ENCODE measurements at regions not wholly inside any gene's neighbourhood (a gene's known extent, or its start where the extent isn't known, plus 50 kb on each side); places are given as distances from the start of the nearest gene placed in this dataset.

DNA sequence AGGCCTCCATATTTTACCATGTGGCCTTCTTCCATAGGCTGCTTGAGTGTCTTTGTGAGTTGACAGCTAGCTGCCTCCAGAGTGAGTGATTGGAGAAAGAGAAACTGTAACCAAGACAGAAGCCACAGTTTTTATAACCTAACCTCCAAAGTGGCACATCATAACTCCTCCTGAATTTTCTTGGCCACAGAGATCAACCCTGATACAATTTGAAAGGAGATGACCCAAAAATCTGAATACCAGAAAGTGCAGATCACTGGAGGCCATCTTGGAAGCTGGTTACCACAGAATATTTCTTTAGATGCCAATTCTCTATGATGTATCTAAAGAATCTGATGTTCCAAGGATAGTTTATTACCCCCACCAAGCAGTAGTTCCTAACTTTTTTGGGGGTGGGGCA lies 254.3 kb upstream of the PDE4D start:
- Histone ChIP-seq H3K9ac (ENCODE audit: insufficient read depth in 1 of 2, low read length in 2 of 2) (no peak overlapping the region), H3K27ac (ENCODE audit: low read depth in 1 of 2, low read length in 1 of 2) (no peak overlapping the region), H3K9me3 (ENCODE audit: control insufficient read depth in 4 of 4, insufficient read depth in 3 of 4, low read length in 3 of 4) (peaks cover 0 to 4% (median under 1%) of the 10 kb centered on the region in 4 donors), H3K27me3 (ENCODE audit: control insufficient read depth in 3 of 3, insufficient read depth in 3 of 3, low read length in 2 of 3) (no peaks in the 10 kb centered on the region), H3K36me3 (ENCODE audit: control insufficient read depth in 4 of 4, insufficient read depth in 4 of 4, low read length in 4 of 4) (no peaks in the 10 kb centered on the region), H3K4me3 (no peak overlapping the region), H3K4me1 (ENCODE audit: control insufficient read depth in 5 of 5, insufficient read depth in 5 of 5, low read length in 5 of 5) (no peaks in the 10 kb centered on the region)
- ATAC-seq (ENCODE audit: insufficient read depth, low FRiP score) = no peak
- TF ChIP-seq, protein P1, sequence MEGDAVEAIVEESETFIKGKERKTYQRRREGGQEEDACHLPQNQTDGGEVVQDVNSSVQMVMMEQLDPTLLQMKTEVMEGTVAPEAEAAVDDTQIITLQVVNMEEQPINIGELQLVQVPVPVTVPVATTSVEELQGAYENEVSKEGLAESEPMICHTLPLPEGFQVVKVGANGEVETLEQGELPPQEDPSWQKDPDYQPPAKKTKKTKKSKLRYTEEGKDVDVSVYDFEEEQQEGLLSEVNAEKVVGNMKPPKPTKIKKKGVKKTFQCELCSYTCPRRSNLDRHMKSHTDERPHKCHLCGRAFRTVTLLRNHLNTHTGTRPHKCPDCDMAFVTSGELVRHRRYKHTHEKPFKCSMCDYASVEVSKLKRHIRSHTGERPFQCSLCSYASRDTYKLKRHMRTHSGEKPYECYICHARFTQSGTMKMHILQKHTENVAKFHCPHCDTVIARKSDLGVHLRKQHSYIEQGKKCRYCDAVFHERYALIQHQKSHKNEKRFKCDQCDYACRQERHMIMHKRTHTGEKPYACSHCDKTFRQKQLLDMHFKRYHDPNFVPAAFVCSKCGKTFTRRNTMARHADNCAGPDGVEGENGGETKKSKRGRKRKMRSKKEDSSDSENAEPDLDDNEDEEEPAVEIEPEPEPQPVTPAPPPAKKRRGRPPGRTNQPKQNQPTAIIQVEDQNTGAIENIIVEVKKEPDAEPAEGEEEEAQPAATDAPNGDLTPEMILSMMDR (IDR thresholded peaks at IDR 0.05; ENCODE audit: control extremely low read depth, extremely low read depth) = no peak
- no peak for DNase-seq

DNA sequence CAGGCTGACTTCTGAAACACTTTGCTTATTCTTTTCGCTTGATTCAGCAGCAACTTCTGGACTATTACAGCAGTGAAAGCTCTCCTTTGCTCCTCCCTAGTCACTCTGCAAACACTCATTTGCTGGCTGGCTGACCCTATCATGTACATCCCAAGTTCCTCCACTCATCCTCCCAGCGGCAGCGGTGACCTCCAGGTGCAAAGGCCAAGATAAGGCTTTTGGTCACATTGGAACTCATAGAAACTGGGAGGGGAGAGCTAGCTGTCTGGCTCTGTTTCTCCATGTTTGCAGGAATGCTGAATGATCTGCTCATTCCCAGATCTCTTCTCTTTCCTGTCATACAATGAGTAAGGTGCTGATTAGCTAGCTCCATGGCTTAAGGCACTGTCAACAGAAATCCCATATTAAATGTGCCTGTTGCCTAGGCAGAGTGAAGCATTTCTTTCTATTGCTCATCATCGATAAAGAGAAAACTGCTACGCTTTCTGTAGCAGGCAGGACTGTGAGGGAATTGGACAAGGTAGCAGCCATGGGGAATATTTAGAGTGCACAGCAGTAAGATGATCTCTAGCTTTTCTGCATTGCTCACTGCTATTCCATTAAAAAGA lies 250.5 kb upstream of the PDE4D start:
- Histone ChIP-seq H3K27ac (ENCODE audit: low read depth in 1 of 2, low read length in 1 of 2) (no peak overlapping the region), H3K27me3 (ENCODE audit: control insufficient read depth in 3 of 3, insufficient read depth in 3 of 3, low read length in 2 of 3) (no peaks in the 10 kb centered on the region), H3K9me3 (ENCODE audit: control insufficient read depth in 4 of 4, insufficient read depth in 3 of 4, low read length in 3 of 4) (peaks cover 0 to 2% (median 0%) of the 10 kb centered on the region in 4 donors), H3K4me3 (no peak overlapping the region), H3K9ac (ENCODE audit: insufficient read depth in 1 of 2, low read length in 2 of 2) (no peak overlapping the region), H3K4me1 (ENCODE audit: control insufficient read depth in 5 of 5, insufficient read depth in 5 of 5, low read length in 5 of 5) (no peaks in the 10 kb centered on the region), H3K36me3 (ENCODE audit: control insufficient read depth in 4 of 4, insufficient read depth in 4 of 4, low read length in 4 of 4) (no peaks in the 10 kb centered on the region)
- ATAC-seq (ENCODE audit: insufficient read depth, low FRiP score) (no peak), DNase-seq (no peak)
- WGBS, 2 donors = 77 to 81% methylated on average over 5 of the region's 5 CpGs
- TF ChIP-seq, protein P1 (IDR thresholded peaks at IDR 0.05; ENCODE audit: control extremely low read depth, extremely low read depth) = no peak

DNA sequence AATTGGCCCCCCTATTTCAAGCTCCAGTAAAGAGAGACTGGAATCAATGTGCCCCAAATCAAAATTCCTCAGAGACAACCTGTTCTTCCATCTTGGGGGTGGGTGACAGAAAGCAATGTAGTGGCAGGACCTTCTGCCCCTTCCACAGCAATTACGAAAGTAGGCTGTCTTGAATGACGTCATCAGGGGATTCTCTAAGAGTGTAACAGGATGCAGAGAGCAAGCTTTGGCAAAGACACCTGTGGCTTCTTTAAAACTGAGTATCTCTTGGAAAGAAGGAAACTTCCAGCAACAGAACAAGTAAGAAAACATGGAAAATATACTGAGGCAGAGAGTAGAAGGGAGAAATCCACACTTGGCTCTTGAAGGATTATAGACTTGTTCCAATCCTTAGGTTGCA lies 247.6 kb upstream of the PDE4D start:
- H3K36me3 ChIP-seq (ENCODE audit: control insufficient read depth in 4 of 4, insufficient read depth in 4 of 4, low read length in 4 of 4) = no peaks in the 10 kb centered on the region
- no peaks in the 10 kb centered on the region for H3K27me3 ChIP-seq (ENCODE audit: control insufficient read depth in 3 of 3, insufficient read depth in 3 of 3, low read length in 2 of 3)
- H3K4me3 ChIP-seq = no peak overlapping the region
- no peaks in the 10 kb centered on the region for H3K9me3 ChIP-seq (ENCODE audit: control insufficient read depth in 4 of 4, insufficient read depth in 3 of 4, low read length in 3 of 4)
- no peak overlapping the region for H3K27ac ChIP-seq (ENCODE audit: low read depth in 1 of 2, low read length in 1 of 2)
- DNase-seq (no peak), ATAC-seq (ENCODE audit: insufficient read depth, low FRiP score) (no peak)
- no peaks in the 10 kb centered on the region for H3K4me1 ChIP-seq (ENCODE audit: control insufficient read depth in 5 of 5, insufficient read depth in 5 of 5, low read length in 5 of 5)
- WGBS, 2 donors = 59 to 75% methylated on average over 2 of the region's 2 CpGs
- TF ChIP-seq, protein P1 (IDR thresholded peaks at IDR 0.05; ENCODE audit: control extremely low read depth, extremely low read depth) = no peak
- no peak overlapping the region for H3K9ac ChIP-seq (ENCODE audit: insufficient read depth in 1 of 2, low read length in 2 of 2)

DNA sequence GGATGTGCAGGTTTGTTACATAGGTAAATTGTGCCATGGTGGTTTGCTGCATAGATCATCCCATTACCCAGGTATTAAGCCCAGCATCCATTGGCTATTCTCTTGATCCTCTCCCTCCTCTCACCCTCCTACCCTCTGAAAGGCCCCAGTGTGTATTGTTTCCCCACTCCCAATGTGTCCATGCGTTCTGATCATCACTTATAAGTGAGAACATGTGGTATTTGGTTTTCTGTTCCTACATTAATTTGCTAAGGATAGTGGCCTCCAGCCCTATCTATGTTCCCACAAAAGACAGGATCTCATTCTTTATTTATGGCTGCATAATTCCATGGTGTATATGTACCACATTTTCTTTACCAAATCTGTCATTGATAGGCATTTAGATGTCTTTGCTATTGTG lies 243.3 kb upstream of the PDE4D start:
- Histone ChIP-seq H3K4me1 (ENCODE audit: control insufficient read depth in 5 of 5, insufficient read depth in 5 of 5, low read length in 5 of 5) (no peaks in the 10 kb centered on the region), H3K9me3 (ENCODE audit: control insufficient read depth in 4 of 4, insufficient read depth in 3 of 4, low read length in 3 of 4) (no peaks in the 10 kb centered on the region), H3K4me3 (no peak overlapping the region), H3K27me3 (ENCODE audit: control insufficient read depth in 3 of 3, insufficient read depth in 3 of 3, low read length in 2 of 3) (no peaks in the 10 kb centered on the region), H3K27ac (ENCODE audit: low read depth in 1 of 2, low read length in 1 of 2) (no peak overlapping the region), H3K9ac (ENCODE audit: insufficient read depth in 1 of 2, low read length in 2 of 2) (no peak overlapping the region), H3K36me3 (ENCODE audit: control insufficient read depth in 4 of 4, insufficient read depth in 4 of 4, low read length in 4 of 4) (no peaks in the 10 kb centered on the region)
- whole genome bisulfite sequencing, 2 donors = 0 to 46% methylated on average over 1 of the region's 1 CpG
- TF ChIP-seq, protein P1 (IDR thresholded peaks at IDR 0.05; ENCODE audit: control extremely low read depth, extremely low read depth) = no peak
- DNase-seq = no peak
- no peak for ATAC-seq (ENCODE audit: insufficient read depth, low FRiP score)

Measured in lung (tissue), 11 donors.